PC-3 (cell line): ENCODE measurements at regions not wholly inside any gene's neighbourhood (a gene's known extent, or its start where the extent isn't known, plus 50 kb on each side); places are given as distances from the start of the nearest gene placed in this dataset.

ENCODE experiments used
- ATAC-seq: fragments of 200-7000 bp; cut with Tn5 transposase; 2 replicates; pipeline ENCODE4 v1.9.1; 2020; ENCODE audit warnings: mild to moderate bottlenecking, moderate library complexity
- BruUV-seq: library from RNA; stranded (reverse); fragments of 400-500 nt; replicated peaks from 2 replicates; lab custom pipeline; 2021; lab: Mats Ljungman, UMichigan
- CTCF ChIA-PET: fragments of 300-600 bp; sonication (Branson Sonifier 250); formaldehyde crosslinking; loops from one replicate; lab custom pipeline; 2022; ENCODE audit warnings: antibody characterized with exemption; lab: Charles Lee
- POLR2A ChIA-PET: fragments of 300-600 bp; sonication (Branson Sonifier 250); formaldehyde crosslinking; loops from one replicate; lab custom pipeline; 2022; ENCODE audit warnings: antibody characterized with exemption; ENCODE audit not compliant: unreplicated experiment; lab: Charles Lee
- DNase-seq: peaks from one replicate; pipeline ENCODE4 v3.0.0-alpha.2; 2015
- H2AFZ ChIP-seq: fragments of 300-600 bp; sonication (generic); 2 replicates; pipeline ENCODE4 v1.6.0; 2016; ENCODE audit warnings: antibody characterized with exemption, low read length
- H3F3A ChIP-seq: fragments of 300-600 bp; sonication (generic); one replicate; pipeline ENCODE4 v1.6.0; 2017; ENCODE audit warnings: antibody characterized with exemption, low read length, control low read depth, mild to moderate bottlenecking; ENCODE audit not compliant: unreplicated experiment
- H3K27ac ChIP-seq: fragments of 300-600 bp; sonication (generic); 2 replicates; pipeline ENCODE4 v1.5.1; 2016; ENCODE audit warnings: mild to moderate bottlenecking, low read length
- H3K27me3 ChIP-seq: fragments of 300-600 bp; sonication (generic); 2 replicates; pipeline ENCODE4 v1.6.1; 2016; ENCODE audit warnings: low read length, mixed read lengths
- H3K36me3 ChIP-seq: fragments of 300-600 bp; sonication (generic); 2 replicates; pipeline ENCODE4 v1.6.1; 2016; ENCODE audit warnings: low read depth, mixed run types, low read length, mixed read lengths
- H3K4me1 ChIP-seq: fragments of 300-600 bp; sonication (generic); 2 replicates; pipeline ENCODE4 v1.5.1; 2016; ENCODE audit warnings: low read length; ENCODE audit not compliant: insufficient read depth
- H3K4me2 ChIP-seq: fragments of 300-600 bp; sonication (generic); 2 replicates; pipeline ENCODE4 v1.6.0; 2016; ENCODE audit warnings: low read length
- H3K4me3 ChIP-seq: fragments of 300-600 bp; sonication (generic); 2 replicates; pipeline ENCODE4 v1.5.1; 2016; ENCODE audit warnings: mild to moderate bottlenecking, low read length, mixed read lengths
- H3K79me2 ChIP-seq: fragments of 300-600 bp; sonication (generic); 2 replicates; pipeline ENCODE4 v1.6.1; 2017; ENCODE audit warnings: low read length, mixed read lengths
- H3K9ac ChIP-seq: fragments of 300-600 bp; sonication (generic); 2 replicates; pipeline ENCODE4 v1.6.0; 2016; ENCODE audit warnings: mild to moderate bottlenecking, low read length
- H3K9me2 ChIP-seq: fragments of 300-600 bp; sonication (generic); replicated peaks from 2 replicates; pipeline ENCODE4 v1.6.1; 2016; ENCODE audit warnings: mixed run types, low read length, mixed read lengths
- H3K9me3 ChIP-seq: fragments of 300-600 bp; sonication (generic); 2 replicates; pipeline ENCODE4 v1.6.1; 2016; ENCODE audit warnings: low read length, mixed read lengths
- H4K20me1 ChIP-seq: fragments of 300-600 bp; sonication (generic); 2 replicates; pipeline ENCODE4 v1.6.1; 2016; ENCODE audit warnings: low read length, mixed read lengths
- EZH2 ChIP-seq: fragments of 300-600 bp; sonication (generic); IDR thresholded peaks from one replicate; pipeline ENCODE4 v1.6.1; 2017; ENCODE audit warnings: antibody characterized with exemption, mild to moderate bottlenecking, low read length; ENCODE audit not compliant: unreplicated experiment
- EZH2phosphoT487 ChIP-seq: fragments of 300-600 bp; sonication (generic); IDR thresholded peaks from 2 replicates; pipeline ENCODE4 v1.6.1; 2018; ENCODE audit warnings: mild to moderate bottlenecking, antibody characterized with exemption, low read length, borderline replicate concordance
- intact Hi-C: fragments of 100-400 bp; cut with micrococcal nuclease; formaldehyde crosslinking; loops from 2 replicates; pipeline ENCODE4 v1.9.0; 2023
- TF ChIP-seq, protein P1 (sequence below): fragments of 300-600 bp; sonication (generic); conservative IDR thresholded peaks from 2 replicates; pipeline ENCODE4 v1.5.1; 2017; ENCODE audit warnings: antibody characterized with exemption, low read depth, mild to moderate bottlenecking, low read length

- Histone ChIP-seq H3K79me2 (no peaks in the 10 kb centered on the region), H3K9me2 (no peaks in the 10 kb centered on the region), H2AFZ (no peak overlapping the region), H4K20me1 (no peaks in the 10 kb centered on the region), H3K27me3 (no peaks in the 10 kb centered on the region), H3K9ac (no peak overlapping the region), H3K9me3 (0 out of 2 replicates have a peak, but pooled peaks cover 8% of the 10 kb centered on the region), H3F3A (no peaks in the 10 kb centered on the region), H3K4me1 (no peaks in the 10 kb centered on the region), H3K36me3 (no peaks in the 10 kb centered on the region), H3K27ac (no peak overlapping the region), H3K4me3 (no peak overlapping the region), H3K4me2 (no peak overlapping the region)
- TF ChIP-seq, protein P1, sequence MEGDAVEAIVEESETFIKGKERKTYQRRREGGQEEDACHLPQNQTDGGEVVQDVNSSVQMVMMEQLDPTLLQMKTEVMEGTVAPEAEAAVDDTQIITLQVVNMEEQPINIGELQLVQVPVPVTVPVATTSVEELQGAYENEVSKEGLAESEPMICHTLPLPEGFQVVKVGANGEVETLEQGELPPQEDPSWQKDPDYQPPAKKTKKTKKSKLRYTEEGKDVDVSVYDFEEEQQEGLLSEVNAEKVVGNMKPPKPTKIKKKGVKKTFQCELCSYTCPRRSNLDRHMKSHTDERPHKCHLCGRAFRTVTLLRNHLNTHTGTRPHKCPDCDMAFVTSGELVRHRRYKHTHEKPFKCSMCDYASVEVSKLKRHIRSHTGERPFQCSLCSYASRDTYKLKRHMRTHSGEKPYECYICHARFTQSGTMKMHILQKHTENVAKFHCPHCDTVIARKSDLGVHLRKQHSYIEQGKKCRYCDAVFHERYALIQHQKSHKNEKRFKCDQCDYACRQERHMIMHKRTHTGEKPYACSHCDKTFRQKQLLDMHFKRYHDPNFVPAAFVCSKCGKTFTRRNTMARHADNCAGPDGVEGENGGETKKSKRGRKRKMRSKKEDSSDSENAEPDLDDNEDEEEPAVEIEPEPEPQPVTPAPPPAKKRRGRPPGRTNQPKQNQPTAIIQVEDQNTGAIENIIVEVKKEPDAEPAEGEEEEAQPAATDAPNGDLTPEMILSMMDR = no peak
- TF ChIP-seq EZH2 (no peak), EZH2phosphoT487 (no peak)
- no TSS peak for BruUV-seq
- ChIA-PET POLR2A (no interaction called here), CTCF (no interaction called here)
- intact Hi-C loops = no loop called here
- DNase-seq = no peak
- ATAC-seq = no peak
Observed at GRCh38 chr5:117337064-117337749, 762.6 kb upstream of the SEMA6A start.

GRCh38 chr5:117336208-117336607 is 761.6 kb upstream of the SEMA6A start:
- Histone ChIP-seq H3K36me3 (no peaks in the 10 kb centered on the region), H3K27me3 (no peaks in the 10 kb centered on the region), H3K9me3 (0 out of 2 replicates have a peak, but pooled peaks cover 8% of the 10 kb centered on the region), H3K27ac (no peak overlapping the region), H3K4me2 (no peak overlapping the region), H2AFZ (no peak overlapping the region), H3K4me1 (no peaks in the 10 kb centered on the region), H3K9ac (no peak overlapping the region), H4K20me1 (no peaks in the 10 kb centered on the region), H3F3A (no peaks in the 10 kb centered on the region), H3K4me3 (no peak overlapping the region), H3K79me2 (no peaks in the 10 kb centered on the region), H3K9me2 (no peaks in the 10 kb centered on the region)
- ChIA-PET CTCF (no interaction called here), POLR2A (no interaction called here)
- ATAC-seq (no peak), DNase-seq (no peak)
- BruUV-seq = no TSS peak
- intact Hi-C loops = no loop called here
- TF ChIP-seq EZH2phosphoT487 (no peak), EZH2 (no peak)
- TF ChIP-seq, protein P1 = no peak

- Histone ChIP-seq H3F3A (no peaks in the 10 kb centered on the region), H4K20me1 (no peaks in the 10 kb centered on the region), H3K9me3 (0 out of 2 replicates have a peak, but pooled peaks cover 8% of the 10 kb centered on the region), H3K79me2 (no peaks in the 10 kb centered on the region), H2AFZ (no peak overlapping the region), H3K4me1 (no peaks in the 10 kb centered on the region), H3K27ac (no peak overlapping the region), H3K4me2 (no peak overlapping the region), H3K36me3 (no peaks in the 10 kb centered on the region), H3K9ac (no peak overlapping the region), H3K4me3 (no peak overlapping the region), H3K27me3 (no peaks in the 10 kb centered on the region), H3K9me2 (no peaks in the 10 kb centered on the region)
- POLR2A ChIA-PET = no interaction called here
- CTCF ChIA-PET = no interaction called here
- ATAC-seq (no peak), DNase-seq (no peak)
- no TSS peak for BruUV-seq
- TF ChIP-seq EZH2phosphoT487 (no peak), EZH2 (no peak)
- TF ChIP-seq, protein P1 = no peak
- intact Hi-C loops = no loop called here
Observed at GRCh38 chr5:117333011-117333410, 758.4 kb upstream of the SEMA6A start.
